CD14-positive monocyte (primary cell): ENCODE measurements at regions not wholly inside any gene's neighbourhood (a gene's known extent, or its start where the extent isn't known, plus 50 kb on each side); places are given as distances from the start of the nearest gene placed in this dataset.

ENCODE experiments used
- DNase-seq, 3 donors: peaks; one replicate each; pipeline ENCODE4 v3.0.0-alpha.2; 2011 to 2022
- H2AFZ ChIP-seq: 2 replicates; pipeline ENCODE4 v1.6.0; 2012; ENCODE audit warnings: mild to moderate bottlenecking, low read depth, low read length, inconsistent platforms; ENCODE audit not compliant: insufficient read depth, poor library complexity, severe bottlenecking
- H3K27ac ChIP-seq, 2 donors: 1 replicate in 1 of 2; 2 replicates in 1 of 2; pipeline ENCODE4 v1.5.1; 2012 to 2013; ENCODE audit warnings: low read length in 2 of 2, control low read depth in 1 of 2, inconsistent platforms in 1 of 2, low read depth in 1 of 2, mild to moderate bottlenecking in 1 of 2
- H3K27me3 ChIP-seq, 2 donors: one replicate each; pipeline versions ENCODE4 v1.6.0 to v1.6.1; 2011 to 2013; ENCODE audit warnings: low read length in 2 of 2; ENCODE audit not compliant: control insufficient read depth in 2 of 2, insufficient read depth in 2 of 2
- H3K36me3 ChIP-seq, 2 donors: replicated peaks in 1 of 2; 1 replicate in 1 of 2; 2 replicates in 1 of 2; pipeline versions ENCODE4 v1.5.1 to v1.6.1; 2012 to 2013; ENCODE audit warnings: low read length in 2 of 2, control low read depth in 1 of 2, inconsistent platforms in 1 of 2, mild to moderate bottlenecking in 1 of 2; ENCODE audit not compliant: insufficient read depth in 2 of 2, control insufficient read depth in 1 of 2
- H3K4me1 ChIP-seq, 2 donors: 1 replicate in 1 of 2; 2 replicates in 1 of 2; pipeline versions ENCODE4 v1.5.1 to v1.6.1; 2012 to 2013; ENCODE audit warnings: low read length in 2 of 2, control low read depth in 1 of 2, inconsistent platforms in 1 of 2, mild to moderate bottlenecking in 1 of 2, moderate library complexity in 1 of 2; ENCODE audit not compliant: insufficient read depth in 2 of 2, control insufficient read depth in 1 of 2
- H3K4me2 ChIP-seq: replicated peaks from 2 replicates; pipeline ENCODE3; 2012; ENCODE audit warnings: low read length, moderate library complexity, mild to moderate bottlenecking; ENCODE audit not compliant: poor library complexity, severe bottlenecking; ENCODE audit errors: extremely low read depth
- H3K4me3 ChIP-seq, 3 experiments: fragments of 200-600 bp in 1 of 3; sonication (generic) in 1 of 3; replicated peaks in 1 of 3; 1 replicate in 2 of 3; 2 replicates in 1 of 3; pipeline ENCODE4 v1.5.1; 2011 to 2013; ENCODE audit warnings: low read length in 3 of 3, mild to moderate bottlenecking in 3 of 3, control low read depth in 2 of 3, low read depth in 2 of 3, inconsistent platforms in 1 of 3, moderate library complexity in 1 of 3
- H3K79me2 ChIP-seq: 2 replicates; pipeline ENCODE4 v1.6.0; 2012; ENCODE audit warnings: mild to moderate bottlenecking, control low read depth, inconsistent platforms, low read length, moderate library complexity; ENCODE audit not compliant: insufficient read depth
- H3K9ac ChIP-seq: 2 replicates; pipeline ENCODE4 v1.6.0; 2017; ENCODE audit warnings: low read length, mild to moderate bottlenecking; ENCODE audit not compliant: insufficient read depth, poor library complexity, severe bottlenecking
- H3K9me3 ChIP-seq, 2 donors: replicated peaks in 1 of 2; 1 replicate in 1 of 2; 2 replicates in 1 of 2; pipeline versions ENCODE4 v1.5.1 to v1.6.1; 2012 to 2013; ENCODE audit warnings: low read length in 2 of 2, control low read depth in 1 of 2; ENCODE audit not compliant: control insufficient read depth in 1 of 2, insufficient read depth in 1 of 2
- H4K20me1 ChIP-seq: 2 replicates; pipeline ENCODE4 v1.6.0; 2012; ENCODE audit warnings: mild to moderate bottlenecking, low read length, control low read depth, moderate library complexity; ENCODE audit not compliant: insufficient read depth
- H3K27ac Mint-ChIP-seq, 7 donors: one replicate each; pipeline ENCODE4 v1.8.0; 2020; ENCODE audit warnings: mild to moderate bottlenecking in 7 of 7, mixed read lengths in 7 of 7, moderate library complexity in 6 of 7, inconsistent platforms in 2 of 7
- H3K27me3 Mint-ChIP-seq, 3 donors: one replicate each; pipeline ENCODE4 v1.8.0; 2021 to 2022; ENCODE audit warnings: low read depth in 3 of 3, mild to moderate bottlenecking in 3 of 3, mixed read lengths in 3 of 3, moderate library complexity in 3 of 3, inconsistent platforms in 1 of 3
- H3K36me3 Mint-ChIP-seq, 2 donors: one replicate each; pipeline ENCODE4 v1.8.0; 2020; ENCODE audit warnings: mixed read lengths in 2 of 2, inconsistent platforms in 1 of 2, mild to moderate bottlenecking in 1 of 2
- H3K4me1 Mint-ChIP-seq: one replicate; pipeline ENCODE4 v1.8.0; 2020; ENCODE audit warnings: mild to moderate bottlenecking, mixed read lengths
- H3K4me3 Mint-ChIP-seq, 2 donors: one replicate each; pipeline ENCODE4 v1.8.0; 2020; ENCODE audit warnings: mild to moderate bottlenecking in 2 of 2, mixed read lengths in 2 of 2, moderate library complexity in 1 of 2
- H3K9me3 Mint-ChIP-seq, 7 donors: one replicate each; pipeline ENCODE4 v1.8.0; 2020 to 2022; ENCODE audit warnings: mixed read lengths in 7 of 7, mild to moderate bottlenecking in 6 of 7, moderate library complexity in 6 of 7, inconsistent platforms in 2 of 7
- CTCF ChIP-seq: fragments of 200-600 bp; IDR thresholded peaks from one replicate; pipeline ENCODE4 v1.8.0; 2022; ENCODE audit warnings: antibody characterized with exemption, mild to moderate bottlenecking
- WGBS: methylation state at CpG from one replicate; pipeline ENCODE4 v1.1.5; 2013; ENCODE audit warnings: missing lambda C conversion rate; ENCODE audit not compliant: insufficient coverage; 5-methylcytosine and 5-hydroxymethylcytosine counted together
- intact Hi-C, 2 donors: fragments of 100-400 bp; cut with micrococcal nuclease; formaldehyde crosslinking; loops; one replicate each; pipeline versions ENCODE4 v1.15.0 to v1.15.1; 2023

DNA sequence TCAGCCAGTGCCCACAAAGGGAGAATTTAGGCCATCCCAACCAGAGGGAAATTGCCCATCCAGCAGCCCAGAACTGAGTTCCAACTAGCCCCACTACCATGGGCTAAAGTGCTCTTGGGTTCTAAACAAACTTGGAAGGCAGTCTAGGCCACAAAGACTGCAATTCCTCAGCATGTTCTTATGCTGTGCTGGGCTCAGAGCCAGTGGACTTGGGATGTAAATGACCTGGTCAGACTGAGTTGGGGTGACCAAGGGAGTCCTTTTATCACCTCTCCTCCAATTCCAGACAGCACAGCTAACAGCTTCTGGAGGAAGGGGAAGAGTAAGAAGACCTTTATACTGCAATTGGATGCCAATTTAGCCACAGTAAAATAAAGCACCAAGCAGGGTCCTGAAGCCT, 607.2 kb upstream of the KCND2 start:
- Histone ChIP-seq H3K36me3 (no peaks in the 10 kb centered on the region), H3K9ac (no peak overlapping the region), H3K79me2 (no peaks in the 10 kb centered on the region), H3K9me3 (no peaks in the 10 kb centered on the region), H4K20me1 (no peaks in the 10 kb centered on the region), H3K4me1 (no peaks in the 10 kb centered on the region), H3K27ac (no peak overlapping the region), H2AFZ (no peak overlapping the region), H3K4me3 (no peak overlapping the region), H3K4me2 (no peak overlapping the region), H3K27me3 (no peaks in the 10 kb centered on the region)
- no peaks in the 10 kb centered on the region for H3K36me3 Mint-ChIP-seq
- DNase-seq: no peak
- H3K4me1 Mint-ChIP-seq: no peaks in the 10 kb centered on the region
- TF ChIP-seq CTCF: no peak
- no peaks in the 10 kb centered on the region for H3K27me3 Mint-ChIP-seq
- intact Hi-C loops: no loop called here
- no peak overlapping the region for H3K4me3 Mint-ChIP-seq
- peaks cover 0 to 2% (median 0%) of the 10 kb centered on the region in 7 donors for H3K9me3 Mint-ChIP-seq
- H3K27ac Mint-ChIP-seq: no peak overlapping the region

DNA sequence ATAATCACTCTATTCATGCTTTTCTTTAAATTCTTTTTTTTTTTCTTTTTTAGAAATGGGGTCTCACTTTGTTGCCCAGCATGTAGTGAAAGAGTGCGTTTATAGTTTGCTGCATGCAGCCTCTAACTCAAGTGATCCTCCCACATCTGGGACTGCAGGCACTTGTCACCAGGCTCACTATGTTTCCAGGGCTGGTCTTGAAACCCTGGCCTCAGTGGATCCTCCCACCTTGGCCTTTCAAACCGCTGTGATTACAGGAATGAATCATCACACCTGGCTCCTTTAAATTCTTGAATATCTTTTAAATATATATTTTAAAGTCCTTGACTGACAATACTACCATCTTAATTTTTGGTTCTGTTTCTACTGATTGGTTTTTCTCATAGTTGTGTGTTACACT, 591.6 kb upstream of the KCND2 start:
- H3K27ac Mint-ChIP-seq: no peak overlapping the region
- intact Hi-C loops: no loop called here
- H2AFZ ChIP-seq: no peak overlapping the region
- H3K27me3 ChIP-seq: no peaks in the 10 kb centered on the region
- no peaks in the 10 kb centered on the region for H4K20me1 ChIP-seq
- H3K36me3 Mint-ChIP-seq: no peaks in the 10 kb centered on the region
- DNase-seq: no peak
- H3K79me2 ChIP-seq: no peaks in the 10 kb centered on the region
- no peaks in the 10 kb centered on the region for H3K4me1 ChIP-seq
- H3K9ac ChIP-seq: no peak overlapping the region
- H3K36me3 ChIP-seq: no peaks in the 10 kb centered on the region
- no peak overlapping the region for H3K4me3 ChIP-seq
- no peaks in the 10 kb centered on the region for H3K4me1 Mint-ChIP-seq
- H3K4me2 ChIP-seq: no peak overlapping the region
- no peak overlapping the region for H3K27ac ChIP-seq
- no CpG with 5 or more reads among the region's 2 CpGs for WGBS
- H3K27me3 Mint-ChIP-seq: no peaks in the 10 kb centered on the region
- TF ChIP-seq CTCF: no peak
- H3K9me3 Mint-ChIP-seq: peaks cover 0 to 4% (median 0%) of the 10 kb centered on the region in 7 donors
- H3K9me3 ChIP-seq: no peaks in the 10 kb centered on the region
- no peak overlapping the region for H3K4me3 Mint-ChIP-seq
